NCI-H2081 treated with DMSO at 0.1 percent for 48 hours (cell line): ENCODE measurements at regions not wholly inside any gene's neighbourhood (a gene's known extent, or its start where the extent isn't known, plus 50 kb on each side); places are given as distances from the start of the nearest gene placed in this dataset.

Experiments used
- DNase-seq: peaks from one replicate; lab custom pipeline; 2025; lab: John Stamatoyannopoulos, UW

DNA sequence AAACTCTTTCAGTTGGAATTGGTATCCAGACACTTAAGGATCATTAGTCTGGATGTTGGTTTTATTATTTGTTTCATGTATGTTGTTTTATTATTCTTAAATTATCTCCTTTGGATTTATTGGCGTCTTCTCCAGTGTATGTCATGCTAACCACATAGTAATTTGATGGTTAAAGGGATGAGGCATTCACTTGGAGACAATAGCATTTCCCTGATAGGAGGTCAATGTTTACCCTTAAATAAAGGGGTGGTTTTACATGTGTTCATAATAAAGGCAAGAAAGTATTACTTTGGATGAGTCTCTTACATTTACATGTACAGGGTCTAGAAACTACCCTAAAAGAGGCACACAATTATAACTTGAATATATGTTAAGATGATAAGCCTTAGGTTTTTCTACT lies 51.2 kb upstream of the RNF144B start:
- no peak for DNase-seq

GRCh38 chr6:18334251-18334650 lies 52.9 kb upstream of the RNF144B start:
- no peak for DNase-seq

DNA sequence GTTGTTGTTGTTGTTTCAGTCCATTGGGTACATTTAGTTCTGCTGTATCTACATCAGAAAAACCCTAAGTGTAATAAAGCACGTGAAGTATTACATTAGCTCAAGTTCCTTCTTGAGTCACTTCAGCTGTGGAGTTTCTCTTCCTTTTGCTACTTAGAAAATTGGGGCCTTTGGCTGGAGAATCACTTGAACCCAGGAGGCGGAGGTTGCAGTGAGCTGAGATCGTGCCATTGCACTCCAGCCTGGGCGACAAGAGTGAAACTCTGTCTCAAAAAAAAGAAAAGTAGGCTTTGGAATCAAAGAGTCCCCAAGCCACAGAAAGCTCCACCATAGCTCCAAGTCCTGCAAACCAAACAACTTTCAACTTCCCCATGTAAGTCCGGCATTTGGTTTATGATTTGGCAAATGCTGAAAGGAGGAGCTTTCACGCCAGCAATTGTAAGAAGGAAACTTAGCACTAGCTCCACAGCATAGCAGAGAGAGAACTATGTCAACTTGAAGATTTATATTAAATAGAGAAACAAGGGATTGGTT lies 56.5 kb upstream of the RNF144B start:
- DNase-seq: no peak

GRCh38 chr6:18329776-18330175 lies 57.4 kb upstream of the RNF144B start:
- no peak for DNase-seq

DNA sequence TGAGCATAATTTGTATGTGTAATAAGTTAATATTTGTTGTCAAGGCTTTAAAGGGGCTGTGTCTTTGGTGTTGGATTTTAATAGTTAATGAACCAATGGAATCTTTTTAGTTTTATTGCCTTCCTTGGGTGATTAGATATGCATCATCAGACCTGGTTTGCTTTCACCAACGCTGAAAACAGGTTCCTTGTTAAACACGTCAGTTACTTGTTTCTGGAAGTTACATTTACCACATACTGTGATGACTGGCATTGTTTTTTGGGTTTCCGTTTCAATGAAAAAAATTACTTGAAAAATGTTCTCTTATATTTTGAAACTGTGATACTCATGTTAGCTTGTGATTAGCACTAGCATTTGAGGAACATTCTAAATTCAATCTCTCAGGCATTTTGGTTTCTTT lies 58.6 kb upstream of the RNF144B start:
- no peak for DNase-seq

DNA sequence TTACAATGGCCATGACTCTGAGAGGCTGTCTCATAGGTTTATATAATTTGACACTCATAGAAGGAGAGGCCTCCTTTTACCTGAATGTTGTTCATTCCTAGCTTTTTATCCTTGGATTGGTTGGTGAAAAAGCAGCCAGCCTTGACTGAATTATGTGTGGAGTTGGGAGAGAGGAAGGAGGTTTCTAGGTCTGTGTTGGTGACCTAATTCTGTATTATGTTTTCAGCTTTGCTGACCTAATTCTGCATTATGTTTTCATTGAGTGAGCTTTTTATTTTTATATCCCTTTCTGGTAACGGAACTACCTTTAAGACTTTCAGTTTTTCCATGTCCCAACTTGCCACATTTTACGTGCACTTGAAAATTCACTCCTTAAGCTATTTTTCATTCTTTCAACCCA lies 59.1 kb upstream of the RNF144B start:
- DNase-seq: no peak

GRCh38 chr6:18327626-18328025 lies 59.5 kb upstream of the RNF144B start:
- no peak for DNase-seq

- no peak for DNase-seq
Measured at GRCh38 chr6:18326980-18327379, 60.2 kb upstream of the RNF144B start.

GRCh38 chr6:18326001-18326400 lies 61.1 kb upstream of the RNF144B start:
- DNase-seq: no peak

DNA sequence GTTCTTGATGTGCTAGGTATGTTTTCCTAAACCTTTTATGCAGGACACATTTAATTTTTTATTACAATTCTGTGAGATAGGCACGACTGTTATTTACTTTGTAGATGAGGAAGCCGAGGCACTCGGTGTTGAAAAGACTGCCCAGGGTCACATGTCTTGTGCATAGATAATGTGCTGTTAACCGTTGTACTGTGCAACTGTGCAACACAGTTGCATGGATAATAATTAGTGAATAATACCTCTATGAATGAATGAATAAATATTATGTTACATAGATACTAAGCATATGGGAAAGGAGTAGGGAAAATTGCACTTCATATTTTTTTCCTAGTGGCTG lies 60.3 kb upstream of the DEK start:
- no peak for DNase-seq

- DNase-seq: peak; percentile 35
Measured at GRCh38 chr6:18323935-18324705, 59.8 kb upstream of the DEK start.

DNA sequence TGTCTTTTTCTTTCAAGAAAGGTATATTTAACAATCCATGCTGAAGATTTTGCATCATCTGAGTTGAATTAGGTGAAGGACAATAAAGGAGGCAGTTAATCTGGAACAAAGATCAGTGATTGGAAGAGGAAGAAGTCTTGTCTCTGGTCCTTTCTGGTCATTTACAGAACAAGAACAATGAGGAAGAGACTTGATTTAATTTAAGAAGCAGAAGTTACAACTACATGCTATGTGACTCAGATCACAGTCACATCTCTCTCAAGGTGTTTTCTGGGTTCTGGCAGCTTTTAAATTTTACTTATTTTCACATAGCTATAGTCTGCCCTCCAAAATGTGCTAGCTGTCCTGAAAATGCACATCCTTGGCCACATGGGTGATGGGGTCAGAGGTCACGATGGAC lies 53.5 kb upstream of the DEK start:
- no peak for DNase-seq

- DNase-seq: no peak
Measured at GRCh38 chr6:18314317-18314997, 50.1 kb upstream of the DEK start.
